Astrocyte of the spinal cord (primary cell): ENCODE measurements at regions not wholly inside any gene's neighbourhood (a gene's known extent, or its start where the extent isn't known, plus 50 kb on each side); places are given as distances from the start of the nearest gene placed in this dataset.

Experiments used
- DNase-seq: peaks from one replicate; pipeline ENCODE4 v3.0.0; 2011; ENCODE audit warnings: low read depth, low spot score
- H3K4me3 ChIP-seq: 2 replicates; pipeline ENCODE4 v1.5.1; 2011; ENCODE audit warnings: low read depth, mild to moderate bottlenecking, low read length, moderate library complexity
- in situ Hi-C: cut with HindIII; loops from 2 replicates; pipeline ENCODE4 v1.10.0; 2017; ENCODE audit warnings: low sequenced_read_pairs
- TF ChIP-seq, protein P1 (sequence below): IDR thresholded peaks from 2 replicates; pipeline ENCODE4 v1.5.1; 2012; ENCODE audit warnings: low read depth, mild to moderate bottlenecking, low read length, inconsistent platforms

DNA sequence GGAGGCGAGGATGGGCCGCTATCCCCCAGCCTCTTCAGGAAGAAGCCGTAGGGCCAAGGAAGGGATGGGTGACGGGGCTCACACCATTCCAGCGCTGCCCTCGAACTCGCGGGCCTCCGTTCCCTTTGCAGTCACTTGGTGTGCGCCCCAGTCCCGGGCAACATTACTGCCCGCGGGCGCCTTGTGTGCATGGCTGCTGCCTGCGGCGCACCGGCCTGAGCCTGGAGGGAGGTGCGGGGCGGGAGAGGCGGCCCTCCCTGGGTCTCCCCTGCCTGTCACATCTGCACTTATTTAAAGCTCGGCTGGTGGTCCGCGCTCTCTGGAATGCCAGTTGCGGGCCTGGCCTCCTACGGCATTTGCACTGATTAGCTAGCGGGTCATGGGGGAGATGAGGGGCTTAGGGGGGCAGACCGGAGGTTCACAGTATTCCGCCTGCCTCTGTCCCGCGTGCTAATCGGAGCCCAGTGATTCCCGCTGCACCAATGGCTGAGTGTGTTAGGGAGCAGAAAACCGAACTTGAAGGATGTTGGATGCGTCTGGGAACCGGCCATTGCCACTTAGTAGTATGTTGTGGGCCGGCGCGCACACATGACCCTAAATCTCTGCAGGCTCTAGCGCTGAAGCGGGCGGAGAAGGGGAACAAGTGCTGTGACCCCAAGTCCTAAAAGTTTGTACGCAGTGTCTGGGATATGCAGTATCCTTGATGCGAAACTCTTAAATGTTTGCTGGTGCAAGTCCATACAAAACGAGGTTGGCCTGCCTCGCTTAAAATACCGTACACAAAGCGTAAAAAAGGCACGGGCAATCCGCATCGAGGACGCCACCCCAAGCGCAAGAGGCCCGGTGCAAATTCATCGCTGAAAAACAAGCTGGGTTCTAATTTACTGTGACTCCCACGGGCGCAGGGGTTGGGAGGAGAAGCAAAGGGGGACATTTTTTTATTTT lies 161.2 kb upstream of the SIX2 start:
- H3K4me3 ChIP-seq: peak overlapping the region; percentile 47
- in situ Hi-C loops: no loop called here
- TF ChIP-seq, protein P1, sequence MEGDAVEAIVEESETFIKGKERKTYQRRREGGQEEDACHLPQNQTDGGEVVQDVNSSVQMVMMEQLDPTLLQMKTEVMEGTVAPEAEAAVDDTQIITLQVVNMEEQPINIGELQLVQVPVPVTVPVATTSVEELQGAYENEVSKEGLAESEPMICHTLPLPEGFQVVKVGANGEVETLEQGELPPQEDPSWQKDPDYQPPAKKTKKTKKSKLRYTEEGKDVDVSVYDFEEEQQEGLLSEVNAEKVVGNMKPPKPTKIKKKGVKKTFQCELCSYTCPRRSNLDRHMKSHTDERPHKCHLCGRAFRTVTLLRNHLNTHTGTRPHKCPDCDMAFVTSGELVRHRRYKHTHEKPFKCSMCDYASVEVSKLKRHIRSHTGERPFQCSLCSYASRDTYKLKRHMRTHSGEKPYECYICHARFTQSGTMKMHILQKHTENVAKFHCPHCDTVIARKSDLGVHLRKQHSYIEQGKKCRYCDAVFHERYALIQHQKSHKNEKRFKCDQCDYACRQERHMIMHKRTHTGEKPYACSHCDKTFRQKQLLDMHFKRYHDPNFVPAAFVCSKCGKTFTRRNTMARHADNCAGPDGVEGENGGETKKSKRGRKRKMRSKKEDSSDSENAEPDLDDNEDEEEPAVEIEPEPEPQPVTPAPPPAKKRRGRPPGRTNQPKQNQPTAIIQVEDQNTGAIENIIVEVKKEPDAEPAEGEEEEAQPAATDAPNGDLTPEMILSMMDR: no peak
- no peak for DNase-seq

DNA sequence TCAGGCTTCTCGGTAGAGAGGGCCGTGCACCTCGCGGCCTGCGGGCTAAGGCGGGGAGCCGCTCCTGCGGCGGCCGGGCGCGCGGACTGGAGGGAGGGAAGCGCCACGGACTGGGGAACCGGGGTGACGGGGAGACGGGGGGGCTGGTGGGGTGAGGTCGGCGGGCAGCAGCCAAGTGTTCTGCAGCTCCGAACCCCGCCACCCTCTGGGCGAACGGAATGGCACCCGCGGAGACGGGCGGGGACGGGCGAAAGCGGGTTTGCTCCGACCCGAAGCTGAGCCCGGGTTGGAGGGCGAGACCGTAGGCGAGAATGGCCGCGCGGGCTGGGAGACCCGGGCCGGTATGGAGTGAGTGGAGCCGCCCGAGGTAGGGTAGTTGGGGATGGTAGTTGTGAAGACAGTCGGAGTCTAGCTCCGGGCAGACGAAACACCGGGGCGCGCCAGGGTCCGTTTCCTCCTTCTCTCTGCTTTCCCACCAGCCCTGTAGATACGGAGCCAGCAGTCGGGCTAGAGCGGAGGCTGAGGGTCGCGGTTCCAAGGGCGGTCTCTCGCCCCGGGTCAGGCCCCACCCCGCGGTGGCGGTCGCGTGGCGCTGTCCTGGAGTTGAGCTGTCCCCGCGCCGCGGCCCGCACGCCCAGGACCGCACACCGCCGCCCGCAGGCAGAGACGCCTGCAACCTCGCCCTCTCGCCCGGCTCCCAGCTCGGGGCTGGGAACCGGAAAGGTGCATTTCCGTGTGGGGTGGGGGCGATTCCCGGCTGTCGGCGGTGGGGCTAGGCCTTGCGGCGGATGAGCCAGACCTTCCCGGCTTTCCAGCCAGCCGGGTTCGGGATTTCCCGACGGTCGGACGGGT lies 160.3 kb upstream of the SIX2 start:
- TF ChIP-seq, protein P1: no peak
- in situ Hi-C loops: no loop called here
- peak overlapping the region; percentile 47 for H3K4me3 ChIP-seq
- DNase-seq: peak; percentile 30

DNA sequence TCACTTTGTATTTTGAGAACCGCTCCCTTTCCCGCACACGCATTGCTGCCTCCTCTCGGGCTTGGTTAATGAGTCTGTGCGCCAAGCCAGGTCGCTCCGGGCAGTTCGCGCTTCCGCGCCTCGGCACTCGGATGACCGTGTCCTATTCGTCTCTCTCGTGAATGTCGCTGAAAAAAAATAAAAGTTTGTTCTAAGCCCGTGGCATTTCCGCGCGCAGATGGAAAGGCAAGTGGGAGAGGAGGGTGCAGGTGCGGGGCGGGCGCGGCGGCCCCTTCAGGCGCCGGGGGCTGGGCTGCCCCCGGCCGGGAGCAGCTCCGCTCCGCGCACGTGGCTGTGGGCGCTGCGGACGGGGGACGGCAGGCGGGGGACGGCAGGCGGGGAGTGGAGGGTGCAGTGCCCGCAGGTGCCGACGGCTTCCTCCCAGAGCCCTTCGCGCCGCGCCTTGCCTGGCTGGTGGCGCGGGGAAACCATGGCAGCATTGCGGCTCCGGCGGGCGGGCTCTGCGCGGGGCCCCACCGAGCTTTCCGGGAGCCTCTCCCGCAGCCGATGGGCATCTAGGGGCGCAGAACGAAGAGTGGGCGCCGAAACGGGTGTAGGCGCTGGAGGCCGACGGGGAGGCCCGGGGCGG lies 159.6 kb upstream of the SIX2 start:
- peak overlapping the region; percentile 47 for H3K4me3 ChIP-seq
- TF ChIP-seq, protein P1: no peak
- in situ Hi-C loops: no loop called here
- DNase-seq: peak; percentile 12

DNA sequence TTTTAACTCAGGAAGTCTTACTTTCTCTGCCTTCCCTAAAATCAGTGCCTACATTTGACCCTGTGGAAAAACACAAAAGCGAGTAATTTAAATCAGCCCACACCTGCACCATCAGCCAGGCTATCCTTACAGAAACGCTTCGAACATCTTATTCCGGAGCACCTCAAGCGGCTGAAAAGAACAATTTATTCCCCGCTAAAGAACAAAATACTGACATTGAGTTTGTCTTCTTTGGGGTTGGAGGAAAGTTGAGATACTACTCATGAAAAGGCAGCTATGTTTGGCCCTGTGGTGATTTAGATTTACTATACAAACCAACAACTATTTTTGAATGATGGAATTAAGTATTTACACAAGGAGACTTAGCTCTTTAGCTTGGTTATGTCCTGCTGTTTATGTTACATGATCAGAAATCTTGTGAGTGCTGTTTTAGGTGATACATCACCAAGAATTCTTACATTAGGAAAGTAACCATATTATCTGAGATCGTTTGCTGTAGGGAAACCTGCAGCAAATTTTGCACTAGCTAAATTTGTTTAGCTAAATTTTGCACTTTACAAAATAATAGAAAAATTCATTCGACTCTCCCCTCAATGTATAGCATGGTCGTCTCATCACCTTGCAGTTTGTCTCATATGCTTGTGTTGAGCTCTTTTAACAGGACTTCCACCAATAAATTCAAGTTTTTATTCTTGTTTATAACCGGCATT lies 158.8 kb upstream of the SIX2 start:
- TF ChIP-seq, protein P1: no peak
- peak overlapping the region; percentile 47 for H3K4me3 ChIP-seq
- DNase-seq: peak; percentile 10
- in situ Hi-C loops: no loop called here

DNA sequence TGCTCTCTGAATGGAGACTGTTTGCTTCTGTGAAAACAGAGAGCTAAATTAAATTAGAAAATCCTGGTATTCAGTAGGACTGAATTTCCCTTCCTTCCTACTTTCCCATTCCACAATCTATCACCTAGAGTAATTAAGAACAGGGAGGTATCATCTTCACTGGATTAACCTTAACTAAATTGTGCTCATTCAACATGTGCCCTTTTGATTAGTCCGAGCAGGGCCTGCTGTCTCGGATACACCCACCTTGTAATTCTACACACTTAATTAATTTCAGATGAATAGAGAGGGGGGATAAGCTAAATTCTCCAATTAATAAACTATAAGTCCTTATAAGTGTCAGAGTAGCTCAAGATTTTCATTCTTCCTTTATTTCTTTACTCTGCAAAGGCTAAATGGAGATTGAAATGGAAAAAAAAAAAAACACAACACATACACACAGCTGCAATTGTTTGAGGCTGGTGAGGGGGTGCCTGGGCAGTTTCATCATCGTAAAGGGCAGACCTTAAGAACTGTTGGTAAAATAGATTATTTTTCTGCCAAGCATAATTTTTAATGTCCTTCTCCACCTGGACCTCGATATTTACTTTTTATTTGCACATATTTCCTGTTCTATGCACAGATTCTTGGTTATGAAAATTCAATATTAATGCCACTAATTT lies 157.1 kb upstream of the SIX2 start:
- DNase-seq: no peak

More for the DNA sequence above, 157.1 kb upstream of the SIX2 start:
- H3K4me3 ChIP-seq: no peak overlapping the region
- in situ Hi-C loops: no loop called here
- TF ChIP-seq, protein P1: no peak
